IPS-20b (cell line): ENCODE measurements at regions not wholly inside any gene's neighbourhood (a gene's known extent, or its start where the extent isn't known, plus 50 kb on each side); places are given as distances from the start of the nearest gene placed in this dataset.

Experiments
- H3K27ac ChIP-seq: one replicate; pipeline ENCODE4 v1.5.1; 2013; ENCODE audit warnings: low read length
- H3K27me3 ChIP-seq: 2 replicates; pipeline ENCODE4 v1.6.1; 2013; ENCODE audit warnings: mild to moderate bottlenecking, low read length, inconsistent platforms; ENCODE audit not compliant: insufficient read depth
- H3K36me3 ChIP-seq: 2 replicates; pipeline ENCODE4 v1.6.1; 2013; ENCODE audit warnings: low read depth, mild to moderate bottlenecking, inconsistent platforms, low read length, moderate library complexity; ENCODE audit not compliant: insufficient read depth
- H3K4me1 ChIP-seq: 2 replicates; pipeline ENCODE4 v1.6.1; 2013; ENCODE audit warnings: mild to moderate bottlenecking, control low read depth, inconsistent platforms, low read length, moderate library complexity; ENCODE audit not compliant: insufficient read depth
- H3K4me3 ChIP-seq: 2 replicates; pipeline ENCODE4 v1.5.1; 2013; ENCODE audit warnings: mild to moderate bottlenecking, low read length, inconsistent platforms
- H3K9ac ChIP-seq: 2 replicates; pipeline ENCODE4 v1.6.1; 2013; ENCODE audit warnings: low read depth, mild to moderate bottlenecking, inconsistent platforms, low read length, moderate library complexity
- H3K9me3 ChIP-seq: 2 replicates; pipeline ENCODE4 v1.6.1; 2013; ENCODE audit warnings: mild to moderate bottlenecking, low read depth, low read length, inconsistent platforms; ENCODE audit not compliant: insufficient read depth

DNA sequence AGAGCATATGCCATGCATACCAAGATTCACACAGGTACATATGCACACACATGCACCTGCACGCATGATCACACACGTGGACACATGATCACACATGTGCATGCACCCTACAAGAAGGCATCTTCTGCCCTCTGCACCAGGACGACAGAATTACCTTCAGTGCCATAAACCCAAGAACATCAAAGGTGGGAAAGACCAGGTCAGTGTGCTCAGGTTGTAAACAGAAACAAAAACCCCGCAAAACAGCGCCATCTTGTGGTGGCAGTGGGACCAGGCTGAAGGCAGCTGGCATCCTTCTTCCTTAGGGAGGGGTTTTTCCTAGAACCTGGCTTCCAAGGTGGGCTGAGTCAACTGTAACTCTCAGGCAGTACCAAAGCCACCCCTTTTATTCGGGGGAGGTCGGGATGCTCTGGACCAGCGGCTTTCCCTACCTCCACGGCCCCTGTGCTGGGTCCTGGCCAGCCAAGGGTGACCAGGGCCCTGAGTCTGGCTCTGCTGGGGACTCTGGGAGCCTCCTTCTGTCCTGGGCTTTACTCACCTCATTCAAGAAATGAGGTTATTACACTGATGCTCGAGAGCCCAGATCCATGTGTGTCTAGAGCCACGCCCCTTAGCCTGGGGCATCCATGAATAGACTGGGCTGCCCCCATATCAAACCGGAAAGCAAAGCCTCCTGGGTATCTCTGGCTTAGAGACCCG is 69.4 kb upstream of the FGF3 start:
- Histone ChIP-seq H3K9ac (no peak overlapping the region), H3K27ac (no peak overlapping the region), H3K4me1 (peaks cover 10% of the 10 kb centered on the region), H3K4me3 (no peak overlapping the region), H3K36me3 (no peaks in the 10 kb centered on the region), H3K9me3 (no peaks in the 10 kb centered on the region), H3K27me3 (peaks cover 36% of the 10 kb centered on the region)

DNA sequence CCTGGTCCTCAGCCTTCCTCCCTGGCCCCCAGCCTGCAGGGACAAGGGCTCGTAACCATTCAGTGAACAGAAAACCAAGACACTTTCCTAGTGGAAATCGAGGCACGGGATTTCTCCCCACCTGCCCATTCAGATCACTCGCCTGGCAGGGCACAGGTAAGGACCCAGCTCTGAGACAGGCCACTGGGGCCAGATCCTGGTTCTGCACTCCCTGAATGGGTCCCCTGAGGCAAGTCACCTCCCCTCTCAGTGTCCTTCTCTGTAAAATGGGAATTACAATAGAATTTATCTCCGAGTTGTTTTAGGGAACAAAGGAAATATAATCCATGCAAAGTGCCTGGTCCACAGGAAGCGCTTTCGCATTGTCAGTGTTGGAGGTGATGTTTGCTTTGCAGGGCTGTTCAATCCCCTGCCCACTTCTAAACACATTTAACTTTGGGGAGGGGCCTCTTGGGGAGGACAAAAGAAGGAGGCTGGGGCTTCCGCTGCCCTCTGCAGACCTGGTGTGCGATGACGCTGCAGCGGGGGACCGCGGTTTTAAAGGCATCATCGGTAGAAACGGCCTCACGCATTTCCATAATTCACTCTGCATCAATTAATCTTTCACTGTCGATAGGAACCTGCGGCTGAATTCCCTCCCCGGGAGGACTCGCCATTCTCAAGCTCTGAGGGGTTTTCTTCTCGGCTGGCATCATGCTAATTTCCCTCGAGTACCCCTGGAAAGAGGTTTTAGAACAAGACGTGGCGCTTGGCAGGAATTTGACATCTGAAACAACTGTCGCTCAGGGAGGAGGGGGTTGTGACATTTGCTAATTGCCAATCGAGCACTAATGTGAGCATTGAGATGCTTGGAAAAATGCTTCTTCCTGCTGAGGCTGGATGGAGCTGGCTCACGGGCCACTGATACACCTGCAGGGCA is 70.4 kb upstream of the FGF3 start:
- Histone ChIP-seq H3K4me3 (peak overlapping the region; percentile 53; the same call in 1 of the 2 replicates), H3K27ac (no peak overlapping the region), H3K27me3 (peaks cover 36% of the 10 kb centered on the region), H3K36me3 (no peaks in the 10 kb centered on the region), H3K4me1 (peaks cover 10% of the 10 kb centered on the region), H3K9ac (no peak overlapping the region), H3K9me3 (no peaks in the 10 kb centered on the region)

DNA sequence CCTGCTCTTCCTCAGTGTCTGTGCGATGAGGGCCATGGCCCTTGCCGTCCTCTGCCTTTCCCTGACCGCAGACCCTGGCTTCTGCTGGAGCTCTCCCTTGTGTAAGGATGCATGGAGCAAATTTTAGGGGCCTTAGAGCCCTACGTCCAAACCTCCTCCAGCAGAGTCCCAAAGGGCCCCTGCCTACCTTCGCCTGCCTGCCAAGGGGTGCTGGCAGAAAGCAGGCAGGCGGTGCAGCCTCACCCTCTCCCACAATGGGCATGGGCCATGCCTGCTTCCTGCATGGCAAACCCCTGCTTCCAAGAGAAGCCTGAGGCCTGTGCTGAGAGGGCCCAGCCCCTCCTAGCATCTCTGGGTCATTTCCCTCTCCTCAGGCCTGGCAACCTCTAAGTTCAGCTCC is 71.3 kb upstream of the FGF3 start:
- Histone ChIP-seq H3K27me3 (peaks cover 36% of the 10 kb centered on the region), H3K9ac (no peak overlapping the region), H3K4me1 (peaks cover 10% of the 10 kb centered on the region), H3K9me3 (no peaks in the 10 kb centered on the region), H3K27ac (no peak overlapping the region), H3K36me3 (no peaks in the 10 kb centered on the region), H3K4me3 (0 out of 2 replicates have a peak overlapping the region, but pooled peaks have one; percentile 53)

DNA sequence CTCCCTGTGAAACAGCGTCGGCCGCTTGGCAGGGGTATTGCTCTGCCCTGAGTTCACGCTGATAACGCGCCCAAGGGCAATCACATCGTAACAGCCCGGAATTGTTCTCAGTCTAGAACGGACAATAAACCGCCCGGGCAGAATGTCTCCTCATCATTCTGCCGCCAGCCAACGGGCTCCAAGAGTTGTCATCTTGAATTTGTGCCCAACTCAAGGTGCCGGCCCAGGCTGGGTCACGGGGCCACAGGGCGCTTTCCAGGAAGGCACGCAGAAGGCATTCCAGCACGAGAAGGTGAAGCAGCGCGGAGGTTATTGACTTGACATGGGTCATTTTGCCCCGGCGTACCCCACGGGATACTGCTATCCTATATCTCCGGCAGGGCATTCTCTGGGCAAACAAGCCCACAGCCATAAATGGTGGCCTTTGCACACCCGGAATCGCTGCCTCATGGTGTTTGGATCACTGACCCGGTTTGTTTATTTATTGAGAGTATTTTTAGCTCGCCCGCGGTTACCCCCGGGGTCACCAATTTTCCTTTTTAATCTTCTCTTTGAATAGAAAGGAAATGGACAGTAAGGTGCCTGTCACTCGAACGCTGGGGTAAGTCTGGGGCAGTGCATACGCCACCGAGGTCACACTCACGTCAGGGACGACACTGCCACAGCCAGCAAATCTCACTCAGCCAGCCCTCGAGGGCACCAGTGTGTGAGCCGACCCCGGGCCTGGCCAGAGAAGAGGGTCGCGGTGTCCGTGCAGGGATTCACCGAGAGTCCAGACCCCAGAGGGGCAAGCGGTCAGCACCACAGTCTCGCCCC is 72.4 kb upstream of the FGF3 start:
- H3K36me3 ChIP-seq: no peaks in the 10 kb centered on the region
- H3K27ac ChIP-seq: no peak overlapping the region
- H3K27me3 ChIP-seq: peaks cover 36% of the 10 kb centered on the region
- no peaks in the 10 kb centered on the region for H3K9me3 ChIP-seq
- H3K4me1 ChIP-seq: peaks cover 10% of the 10 kb centered on the region
- no peak overlapping the region for H3K4me3 ChIP-seq
- no peak overlapping the region for H3K9ac ChIP-seq

DNA sequence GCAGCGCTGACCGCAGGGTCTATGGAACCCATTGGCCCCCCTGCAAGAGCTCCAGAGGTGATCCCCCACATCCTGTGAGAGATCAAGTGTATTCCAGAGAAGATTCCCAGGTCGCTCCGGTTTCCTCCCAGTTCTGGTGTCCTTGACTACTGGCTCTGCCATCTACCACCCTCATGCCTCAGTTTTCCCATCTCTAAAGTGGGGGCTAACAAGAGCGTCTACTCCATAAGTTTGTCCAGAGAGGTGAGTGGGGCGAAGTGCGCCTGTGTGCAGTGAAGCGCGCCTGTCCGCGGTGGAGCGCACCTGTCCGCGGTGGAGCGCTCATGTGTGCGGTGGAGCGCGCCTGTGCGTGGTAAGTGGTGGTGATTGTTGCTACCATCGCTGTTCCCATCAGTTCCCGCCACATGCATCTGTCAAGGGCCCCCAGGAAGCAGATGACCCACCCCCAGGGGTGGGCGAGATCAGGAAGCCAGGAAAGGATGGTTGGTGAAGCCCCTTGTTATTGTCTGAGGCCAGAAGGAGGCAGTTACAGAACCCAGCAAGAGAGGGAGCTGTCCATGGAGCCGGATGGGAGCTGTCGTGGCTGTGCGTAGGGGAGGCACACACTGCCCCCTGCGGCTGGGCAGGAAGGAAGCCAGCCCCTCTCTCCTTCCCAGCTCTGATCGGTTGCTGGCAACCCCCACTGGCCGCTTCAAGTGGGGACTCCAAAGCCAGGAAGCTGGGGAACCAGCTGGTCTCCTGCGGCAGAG is 73.2 kb upstream of the FGF3 start:
- peak overlapping the region; percentile 6; the same call in 1 of the 2 replicates for H3K4me3 ChIP-seq
- H3K4me1 ChIP-seq: peaks cover 10% of the 10 kb centered on the region
- H3K9ac ChIP-seq: no peak overlapping the region
- peaks cover 36% of the 10 kb centered on the region for H3K27me3 ChIP-seq
- no peaks in the 10 kb centered on the region for H3K36me3 ChIP-seq
- H3K27ac ChIP-seq: no peak overlapping the region
- no peaks in the 10 kb centered on the region for H3K9me3 ChIP-seq

DNA sequence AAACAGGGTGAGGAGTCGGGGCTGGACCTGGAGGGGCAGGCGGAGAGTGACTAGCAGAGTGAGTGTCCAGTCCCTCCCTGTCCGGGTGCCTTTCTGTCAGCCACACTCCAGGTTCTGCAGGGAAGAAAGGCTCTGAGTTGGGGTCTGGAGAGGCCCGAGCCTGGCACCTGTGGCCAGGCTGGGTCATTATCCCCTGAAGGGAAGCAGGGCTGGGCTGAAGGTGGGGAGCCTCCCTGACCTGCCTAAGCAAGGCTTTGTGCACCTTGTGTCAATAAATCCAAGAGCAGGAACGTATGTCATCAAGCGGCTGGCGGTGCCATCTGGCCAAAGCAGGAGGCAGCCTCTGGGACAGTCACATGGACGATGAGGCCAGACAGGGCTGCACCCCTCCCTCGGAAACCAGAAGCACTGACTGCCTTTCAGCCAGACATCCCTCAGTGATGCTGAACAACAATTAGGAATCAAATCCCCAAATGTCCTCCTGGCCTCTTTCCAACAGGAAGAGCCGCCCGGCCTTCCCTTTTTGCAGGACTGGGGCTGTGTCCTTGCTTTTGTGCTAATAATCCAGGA is 73.9 kb upstream of the FGF3 start:
- H3K4me1 ChIP-seq: peaks cover 10% of the 10 kb centered on the region
- H3K27me3 ChIP-seq: peaks cover 36% of the 10 kb centered on the region
- H3K9me3 ChIP-seq: no peaks in the 10 kb centered on the region
- no peak overlapping the region for H3K27ac ChIP-seq
- H3K4me3 ChIP-seq: peak overlapping the region; percentile 6; the same call in 1 of the 2 replicates
- H3K9ac ChIP-seq: no peak overlapping the region
- H3K36me3 ChIP-seq: no peaks in the 10 kb centered on the region

DNA sequence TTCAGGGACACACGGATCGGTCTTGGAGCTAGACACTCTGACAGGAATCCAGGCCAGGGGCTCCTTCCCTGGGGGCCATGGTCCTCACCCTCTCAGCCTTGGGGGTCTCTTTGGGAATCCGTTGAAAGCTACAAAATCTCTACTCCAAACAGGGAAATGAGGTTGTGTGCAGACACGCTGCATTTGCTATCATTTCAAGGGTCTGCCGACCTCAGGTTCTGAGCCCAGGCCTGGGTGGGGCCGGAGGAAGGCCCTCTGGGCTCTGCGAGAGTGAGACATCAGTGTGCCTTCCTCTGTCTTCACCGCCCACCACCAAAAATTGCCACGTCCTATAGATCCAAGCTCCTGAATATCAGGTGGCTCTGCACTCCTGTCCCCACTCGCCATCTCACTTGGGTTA is 74.4 kb upstream of the FGF3 start:
- H3K4me1 ChIP-seq: peaks cover 10% of the 10 kb centered on the region
- H3K4me3 ChIP-seq: no peak overlapping the region
- H3K27ac ChIP-seq: no peak overlapping the region
- no peak overlapping the region for H3K9ac ChIP-seq
- peaks cover 36% of the 10 kb centered on the region for H3K27me3 ChIP-seq
- H3K9me3 ChIP-seq: no peaks in the 10 kb centered on the region
- H3K36me3 ChIP-seq: no peaks in the 10 kb centered on the region

DNA sequence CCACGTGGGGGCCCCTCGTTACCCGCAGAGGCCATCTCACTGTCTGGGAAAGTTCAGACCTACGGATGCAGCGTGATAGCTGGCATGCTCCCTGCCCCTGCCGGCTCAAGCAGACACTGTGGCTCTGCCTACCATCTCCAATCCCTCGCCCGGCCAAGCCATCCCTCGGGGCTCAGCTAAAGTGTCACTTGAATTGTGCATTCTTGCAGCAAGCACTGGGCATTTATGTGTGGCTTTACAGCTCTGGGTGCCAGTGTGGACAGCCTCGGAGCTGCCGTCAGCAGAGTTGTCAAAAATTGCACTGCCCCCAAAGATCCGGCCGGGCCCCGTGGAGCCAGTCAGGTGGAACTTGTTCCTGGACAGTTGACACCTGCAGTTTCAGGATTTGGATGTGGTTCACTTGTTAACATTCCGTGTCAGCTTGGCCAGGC is 75.0 kb upstream of the FGF3 start:
- Histone ChIP-seq H3K9ac (no peak overlapping the region), H3K4me3 (no peak overlapping the region), H3K36me3 (no peaks in the 10 kb centered on the region), H3K27ac (no peak overlapping the region), H3K9me3 (no peaks in the 10 kb centered on the region), H3K4me1 (peaks cover 6% of the 10 kb centered on the region), H3K27me3 (peaks cover 32% of the 10 kb centered on the region)

DNA sequence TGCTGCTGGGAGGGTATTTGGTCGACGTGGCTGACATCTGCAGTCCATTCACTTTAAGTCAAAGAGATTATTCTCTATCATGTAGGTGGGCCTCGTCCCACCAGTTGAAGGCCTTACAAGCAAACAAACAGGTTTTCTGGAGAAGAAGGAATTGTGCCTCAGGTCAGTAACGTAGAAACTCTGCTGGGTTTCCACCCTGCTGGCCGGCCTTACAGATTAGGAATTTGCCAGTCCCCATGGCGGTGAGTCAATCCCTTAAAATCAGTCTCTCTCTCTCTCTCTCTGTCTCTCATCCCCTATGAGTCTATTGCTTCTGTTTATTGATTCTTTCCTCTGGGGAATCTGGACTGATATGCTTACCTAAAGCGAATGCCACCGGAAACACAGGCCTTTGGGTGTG is 75.4 kb upstream of the FGF3 start:
- H3K36me3 ChIP-seq: no peaks in the 10 kb centered on the region
- H3K27ac ChIP-seq: no peak overlapping the region
- no peak overlapping the region for H3K4me3 ChIP-seq
- no peaks in the 10 kb centered on the region for H3K9me3 ChIP-seq
- peaks cover 28% of the 10 kb centered on the region for H3K27me3 ChIP-seq
- no peak overlapping the region for H3K9ac ChIP-seq
- peaks cover 4% of the 10 kb centered on the region for H3K4me1 ChIP-seq

DNA sequence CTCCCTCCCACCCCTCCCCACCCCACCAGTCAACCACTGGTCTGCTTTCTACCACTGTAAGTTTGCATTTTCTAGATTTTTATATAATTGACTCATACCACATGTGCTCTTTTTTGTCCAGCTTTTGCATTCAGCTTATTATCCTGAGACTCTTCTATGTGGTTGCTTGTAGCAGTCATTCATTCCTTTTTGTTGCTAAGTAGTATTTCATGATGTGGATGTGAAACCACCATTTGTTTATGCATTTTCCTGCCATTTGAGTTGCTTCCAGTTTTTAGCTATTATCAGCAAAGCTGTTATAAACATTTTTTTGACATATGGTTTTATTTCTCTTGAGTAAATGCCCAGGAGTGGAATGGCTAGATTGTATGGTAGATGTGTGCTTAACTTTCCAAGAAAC is 77.0 kb upstream of the FGF3 start:
- H3K27ac ChIP-seq: no peak overlapping the region
- H3K9me3 ChIP-seq: no peaks in the 10 kb centered on the region
- no peaks in the 10 kb centered on the region for H3K4me1 ChIP-seq
- peaks cover 12% of the 10 kb centered on the region for H3K27me3 ChIP-seq
- no peaks in the 10 kb centered on the region for H3K36me3 ChIP-seq
- H3K4me3 ChIP-seq: no peak overlapping the region
- H3K9ac ChIP-seq: no peak overlapping the region

DNA sequence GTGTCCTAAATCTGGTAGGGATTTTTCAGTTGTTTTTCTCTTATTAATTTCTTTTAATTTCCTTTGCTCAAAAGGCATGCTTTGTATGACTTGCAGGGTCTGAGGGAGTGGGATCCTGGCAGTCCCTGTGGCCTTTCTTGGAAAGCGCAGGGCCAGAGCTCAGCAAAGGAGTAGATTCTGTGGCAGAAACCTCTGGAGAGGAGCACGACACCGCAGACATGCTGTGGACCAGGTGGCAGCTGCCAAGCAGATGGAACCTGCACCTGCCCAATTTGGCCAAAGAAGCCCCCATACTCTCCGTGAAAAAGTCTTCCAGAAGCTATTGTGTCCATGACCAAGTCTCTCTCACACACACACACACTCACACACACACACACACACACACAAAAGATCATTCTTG is 78.9 kb upstream of the FGF3 start:
- Histone ChIP-seq H3K9me3 (no peaks in the 10 kb centered on the region), H3K4me1 (no peaks in the 10 kb centered on the region), H3K36me3 (no peaks in the 10 kb centered on the region), H3K27me3 (no peaks in the 10 kb centered on the region), H3K4me3 (no peak overlapping the region), H3K9ac (no peak overlapping the region), H3K27ac (no peak overlapping the region)
